ENCODE measurements at regions not wholly inside any gene's neighbourhood (a gene's known extent, or its start where the extent isn't known, plus 50 kb on each side); places are given as distances from the start of the nearest gene placed in this dataset.
"Not testable (repeated sequence)": the region's sequence is repeated elsewhere in the genome, so short reads cannot be mapped to it uniquely, and the experiment has no call there.

DNA sequence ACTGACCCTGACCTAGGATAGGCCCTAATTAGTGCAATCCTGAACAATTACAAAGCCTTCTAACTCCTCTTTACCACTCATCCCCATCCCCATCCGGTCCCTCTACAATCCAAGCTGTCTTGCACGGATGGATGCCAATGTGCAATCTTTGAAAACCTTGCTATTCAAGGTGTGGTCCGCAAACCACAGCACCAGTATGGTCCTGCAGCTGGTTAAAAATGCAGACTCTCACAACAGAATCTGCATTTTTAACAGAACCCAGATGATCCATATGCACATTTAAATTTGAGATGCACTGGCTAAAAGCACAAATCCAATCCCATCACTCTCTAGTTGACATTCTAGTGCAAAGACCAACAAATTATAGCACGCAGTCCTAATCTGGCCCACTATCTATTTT lies 230.6 kb upstream of the KRR1 start:
- H3K4me3 ChIP-seq (ENCODE audit: insufficient read depth, low read depth, low read length, poor library complexity, severe bottlenecking) = no peak overlapping the region
- no peak overlapping the region for H3K27ac ChIP-seq (ENCODE audit: insufficient read depth, low read length, poor library complexity, severe bottlenecking)
- H3K27me3 ChIP-seq (replicated peaks; ENCODE audit: control insufficient read depth, insufficient read depth, low read length, poor library complexity, severe bottlenecking) = no peaks in the 10 kb centered on the region
- no peaks in the 10 kb centered on the region for H3K9me3 ChIP-seq (ENCODE audit: control insufficient read depth, low read length)
- H3K4me1 ChIP-seq (ENCODE audit: control insufficient read depth, insufficient read depth, low read length, poor library complexity, severe bottlenecking) = no peaks in the 10 kb centered on the region
- H3K36me3 ChIP-seq (ENCODE audit: control insufficient read depth, insufficient read depth, low read length) = no peaks in the 10 kb centered on the region
- DNase-seq = no peak

DNA sequence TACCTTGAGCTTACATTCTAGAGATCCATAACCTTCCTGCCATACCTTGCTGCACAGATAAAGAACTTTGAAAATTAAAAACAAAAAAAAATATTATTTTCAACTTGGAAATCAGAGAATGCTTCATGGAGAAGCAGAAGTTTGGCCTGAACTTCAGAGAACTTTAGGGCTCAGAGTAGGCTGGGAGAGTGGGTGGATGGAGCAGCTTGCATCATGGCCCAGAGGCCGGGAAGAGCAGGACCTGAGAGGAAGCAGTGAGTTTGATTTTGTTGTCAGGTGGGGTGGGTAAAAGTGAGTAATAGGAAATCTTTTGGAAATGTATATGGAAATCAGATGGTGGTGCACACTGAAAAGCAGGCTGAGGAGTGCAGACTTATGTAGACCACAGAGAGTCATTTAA lies 228.5 kb upstream of the KRR1 start:
- Histone ChIP-seq H3K27me3 (replicated peaks; ENCODE audit: control insufficient read depth, insufficient read depth, low read length, poor library complexity, severe bottlenecking) (no peaks in the 10 kb centered on the region), H3K27ac (ENCODE audit: insufficient read depth, low read length, poor library complexity, severe bottlenecking) (no peak overlapping the region), H3K9me3 (ENCODE audit: control insufficient read depth, low read length) (no peaks in the 10 kb centered on the region), H3K4me1 (ENCODE audit: control insufficient read depth, insufficient read depth, low read length, poor library complexity, severe bottlenecking) (no peaks in the 10 kb centered on the region), H3K4me3 (ENCODE audit: insufficient read depth, low read depth, low read length, poor library complexity, severe bottlenecking) (no peak overlapping the region), H3K36me3 (ENCODE audit: control insufficient read depth, insufficient read depth, low read length) (no peaks in the 10 kb centered on the region)
- no peak for DNase-seq

DNA sequence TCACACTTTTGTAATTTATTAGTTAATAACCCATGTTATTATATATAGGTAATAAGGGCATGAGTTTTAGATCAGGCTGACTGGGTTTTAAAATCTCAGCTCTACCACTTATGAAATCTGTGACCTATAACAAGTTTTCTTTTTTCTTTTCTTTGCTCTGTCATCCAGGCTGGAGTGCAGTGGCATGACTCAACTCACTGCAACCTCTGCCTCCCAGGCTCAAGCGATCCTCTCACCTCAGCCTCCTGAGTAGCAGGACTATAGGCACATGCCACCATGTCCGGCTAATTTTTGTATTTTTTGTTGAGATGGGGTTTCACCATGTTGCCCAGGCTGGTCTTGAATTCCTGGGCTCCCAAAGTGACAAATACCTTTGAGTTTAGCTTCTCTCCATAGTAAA lies 227.7 kb upstream of the KRR1 start:
- H3K36me3 ChIP-seq (ENCODE audit: control insufficient read depth, insufficient read depth, low read length); DNase-seq; H3K9me3 ChIP-seq (ENCODE audit: control insufficient read depth, low read length); H3K4me1 ChIP-seq (ENCODE audit: control insufficient read depth, insufficient read depth, low read length, poor library complexity, severe bottlenecking); H3K27me3 ChIP-seq (replicated peaks; ENCODE audit: control insufficient read depth, insufficient read depth, low read length, poor library complexity, severe bottlenecking); H3K27ac ChIP-seq (ENCODE audit: insufficient read depth, low read length, poor library complexity, severe bottlenecking); H3K4me3 ChIP-seq (ENCODE audit: insufficient read depth, low read depth, low read length, poor library complexity, severe bottlenecking): not testable (repeated sequence)

DNA sequence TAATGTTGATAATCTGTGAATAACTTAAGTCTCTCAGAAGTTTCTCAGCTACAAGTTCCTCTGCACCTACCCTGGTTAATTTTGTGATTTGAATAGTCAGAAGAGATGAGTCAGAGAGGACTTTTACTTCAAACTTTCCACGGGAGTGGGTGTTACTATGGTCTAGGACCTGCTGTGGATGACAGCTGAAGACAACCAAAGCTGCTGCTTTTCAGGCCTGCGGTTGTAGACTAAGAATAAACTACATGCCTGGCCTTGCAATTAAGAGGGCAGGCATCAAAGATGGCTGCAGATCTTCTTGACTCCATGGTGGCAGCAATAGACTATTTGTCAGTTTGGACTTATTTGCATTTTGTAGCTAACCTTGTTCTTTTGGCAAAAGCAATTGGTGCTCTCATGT lies 227.1 kb upstream of the KRR1 start:
- no peak overlapping the region for H3K27ac ChIP-seq (ENCODE audit: insufficient read depth, low read length, poor library complexity, severe bottlenecking)
- no peaks in the 10 kb centered on the region for H3K9me3 ChIP-seq (ENCODE audit: control insufficient read depth, low read length)
- H3K36me3 ChIP-seq (ENCODE audit: control insufficient read depth, insufficient read depth, low read length) = no peaks in the 10 kb centered on the region
- no peaks in the 10 kb centered on the region for H3K4me1 ChIP-seq (ENCODE audit: control insufficient read depth, insufficient read depth, low read length, poor library complexity, severe bottlenecking)
- DNase-seq = no peak
- no peak overlapping the region for H3K4me3 ChIP-seq (ENCODE audit: insufficient read depth, low read depth, low read length, poor library complexity, severe bottlenecking)
- no peaks in the 10 kb centered on the region for H3K27me3 ChIP-seq (replicated peaks; ENCODE audit: control insufficient read depth, insufficient read depth, low read length, poor library complexity, severe bottlenecking)

DNA sequence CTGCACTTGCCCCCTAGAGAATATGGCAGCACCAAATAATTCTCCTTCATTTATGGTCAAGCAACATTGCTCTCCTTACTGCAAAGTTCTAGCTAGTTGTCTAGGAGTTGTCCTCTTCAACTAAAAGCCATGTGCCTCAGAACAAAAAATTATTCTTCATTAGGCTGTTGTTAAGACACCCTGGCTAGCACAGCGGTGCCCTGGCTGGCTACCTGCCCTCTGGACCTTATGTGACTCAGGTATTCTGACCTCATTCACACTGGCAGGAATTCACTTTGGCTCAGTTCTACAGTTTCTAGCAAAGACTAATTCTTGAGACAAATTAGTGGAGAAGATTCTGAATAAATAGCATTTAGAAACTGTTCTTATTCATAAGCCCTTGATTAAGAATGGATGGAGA lies 224.4 kb upstream of the KRR1 start:
- Histone ChIP-seq H3K9me3 (ENCODE audit: control insufficient read depth, low read length) (no peaks in the 10 kb centered on the region), H3K36me3 (ENCODE audit: control insufficient read depth, insufficient read depth, low read length) (no peaks in the 10 kb centered on the region), H3K4me1 (ENCODE audit: control insufficient read depth, insufficient read depth, low read length, poor library complexity, severe bottlenecking) (no peaks in the 10 kb centered on the region), H3K27me3 (replicated peaks; ENCODE audit: control insufficient read depth, insufficient read depth, low read length, poor library complexity, severe bottlenecking) (no peaks in the 10 kb centered on the region), H3K4me3 (ENCODE audit: insufficient read depth, low read depth, low read length, poor library complexity, severe bottlenecking) (no peak overlapping the region), H3K27ac (ENCODE audit: insufficient read depth, low read length, poor library complexity, severe bottlenecking) (no peak overlapping the region)
- no peak for DNase-seq

DNA sequence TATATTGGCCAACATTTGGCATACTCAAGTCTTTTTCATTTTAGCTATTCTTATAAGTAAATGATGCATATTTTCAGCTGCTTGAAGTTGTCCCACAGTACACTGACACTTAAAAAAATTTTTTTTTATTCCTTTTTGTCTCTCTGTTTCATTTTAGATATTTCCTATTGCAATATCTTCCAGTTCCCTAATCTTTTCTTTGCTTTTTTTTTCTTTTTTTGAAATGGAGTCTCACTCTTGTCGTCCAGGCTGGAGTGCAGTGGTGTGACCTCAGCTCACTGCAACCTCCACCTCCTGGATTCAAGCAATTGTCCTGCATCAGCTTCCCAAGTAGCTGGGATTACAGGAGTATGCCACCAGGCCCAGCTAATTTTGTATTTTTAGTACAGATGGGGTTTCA lies 217.4 kb upstream of the KRR1 start:
- no peaks in the 10 kb centered on the region for H3K36me3 ChIP-seq (ENCODE audit: control insufficient read depth, insufficient read depth, low read length)
- no peak overlapping the region for H3K27ac ChIP-seq (ENCODE audit: insufficient read depth, low read length, poor library complexity, severe bottlenecking)
- H3K4me1 ChIP-seq (ENCODE audit: control insufficient read depth, insufficient read depth, low read length, poor library complexity, severe bottlenecking) = no peaks in the 10 kb centered on the region
- no peaks in the 10 kb centered on the region for H3K9me3 ChIP-seq (ENCODE audit: control insufficient read depth, low read length)
- H3K4me3 ChIP-seq (ENCODE audit: insufficient read depth, low read depth, low read length, poor library complexity, severe bottlenecking) = no peak overlapping the region
- DNase-seq = no peak
- H3K27me3 ChIP-seq (replicated peaks; ENCODE audit: control insufficient read depth, insufficient read depth, low read length, poor library complexity, severe bottlenecking) = no peaks in the 10 kb centered on the region

DNA sequence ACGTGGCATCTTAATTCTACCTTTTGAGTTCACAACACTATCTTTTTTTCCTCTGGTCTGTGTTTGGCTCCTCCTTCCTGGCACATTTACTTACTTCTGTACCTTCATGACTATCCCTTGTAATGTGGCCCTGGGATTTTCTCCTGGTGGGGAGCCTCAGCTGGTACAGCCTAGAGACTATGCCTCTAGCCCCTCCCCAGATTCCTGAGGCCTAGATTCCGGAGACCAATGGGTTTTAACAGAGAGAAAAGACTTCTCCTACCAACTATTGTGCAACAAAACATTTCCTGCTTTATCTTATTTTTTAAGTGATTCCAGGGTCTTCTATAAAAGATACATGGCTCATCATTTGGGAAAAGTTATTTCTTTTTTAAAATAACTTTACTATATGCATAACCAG lies 216.2 kb upstream of the KRR1 start:
- no peaks in the 10 kb centered on the region for H3K36me3 ChIP-seq (ENCODE audit: control insufficient read depth, insufficient read depth, low read length)
- no peak overlapping the region for H3K4me3 ChIP-seq (ENCODE audit: insufficient read depth, low read depth, low read length, poor library complexity, severe bottlenecking)
- no peaks in the 10 kb centered on the region for H3K9me3 ChIP-seq (ENCODE audit: control insufficient read depth, low read length)
- H3K4me1 ChIP-seq (ENCODE audit: control insufficient read depth, insufficient read depth, low read length, poor library complexity, severe bottlenecking) = no peaks in the 10 kb centered on the region
- no peak overlapping the region for H3K27ac ChIP-seq (ENCODE audit: insufficient read depth, low read length, poor library complexity, severe bottlenecking)
- H3K27me3 ChIP-seq (replicated peaks; ENCODE audit: control insufficient read depth, insufficient read depth, low read length, poor library complexity, severe bottlenecking) = no peaks in the 10 kb centered on the region
- DNase-seq = no peak

DNA sequence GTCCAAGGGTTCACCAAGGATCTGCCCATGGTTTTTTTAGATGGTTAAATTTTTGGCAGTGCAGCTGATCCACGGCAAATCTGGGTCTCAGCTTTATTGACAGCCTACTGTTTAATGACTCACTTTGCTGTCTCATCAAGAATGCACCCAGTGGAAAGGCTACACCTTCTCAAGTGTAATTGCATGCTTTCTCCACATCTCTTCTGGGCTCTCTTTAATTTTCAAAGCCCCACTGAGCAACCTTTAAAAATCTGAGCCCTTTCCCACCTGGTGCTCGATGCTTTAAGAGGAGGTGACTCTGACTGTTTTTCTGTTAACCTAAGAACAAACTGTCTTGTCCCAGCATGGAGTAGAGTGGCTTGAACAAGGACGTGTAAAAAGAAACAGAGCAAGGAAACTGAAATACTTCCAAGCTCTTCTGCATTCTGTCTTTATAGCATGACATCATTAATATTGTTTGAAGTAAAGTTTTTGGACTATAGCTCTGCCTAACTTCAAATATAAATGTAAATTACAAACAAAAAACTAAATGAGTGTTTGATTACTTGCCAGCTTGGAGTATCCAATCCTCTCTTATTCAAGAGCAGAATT lies 214.2 kb upstream of the KRR1 start:
- H3K9me3 ChIP-seq (ENCODE audit: control insufficient read depth, low read length) = no peaks in the 10 kb centered on the region
- no peaks in the 10 kb centered on the region for H3K36me3 ChIP-seq (ENCODE audit: control insufficient read depth, insufficient read depth, low read length)
- H3K4me1 ChIP-seq (ENCODE audit: control insufficient read depth, insufficient read depth, low read length, poor library complexity, severe bottlenecking) = no peaks in the 10 kb centered on the region
- no peak overlapping the region for H3K4me3 ChIP-seq (ENCODE audit: insufficient read depth, low read depth, low read length, poor library complexity, severe bottlenecking)
- no peaks in the 10 kb centered on the region for H3K27me3 ChIP-seq (replicated peaks; ENCODE audit: control insufficient read depth, insufficient read depth, low read length, poor library complexity, severe bottlenecking)
- H3K27ac ChIP-seq (ENCODE audit: insufficient read depth, low read length, poor library complexity, severe bottlenecking) = no peak overlapping the region
- no peak for DNase-seq

DNA sequence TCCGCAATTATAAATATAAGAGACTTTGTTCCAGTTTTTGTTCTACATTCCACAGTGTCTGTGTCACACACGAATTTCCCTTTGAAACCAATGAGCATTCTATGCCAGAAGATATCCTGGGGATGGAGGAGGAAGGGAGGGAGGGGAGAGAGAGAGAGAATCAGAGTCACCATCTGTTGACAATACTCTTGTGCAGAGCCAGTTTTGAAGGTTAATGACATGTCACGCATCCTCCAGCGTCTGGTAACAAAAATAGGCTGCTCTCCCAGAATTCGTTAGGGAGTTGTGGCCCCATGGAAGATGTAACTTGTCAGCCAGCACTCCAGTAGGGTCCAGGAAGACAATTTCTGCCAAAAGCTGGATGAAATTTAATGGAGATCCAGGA lies 213.5 kb upstream of the KRR1 start:
- Histone ChIP-seq H3K27ac (ENCODE audit: insufficient read depth, low read length, poor library complexity, severe bottlenecking) (no peak overlapping the region), H3K4me3 (ENCODE audit: insufficient read depth, low read depth, low read length, poor library complexity, severe bottlenecking) (no peak overlapping the region), H3K9me3 (ENCODE audit: control insufficient read depth, low read length) (no peaks in the 10 kb centered on the region), H3K4me1 (ENCODE audit: control insufficient read depth, insufficient read depth, low read length, poor library complexity, severe bottlenecking) (no peaks in the 10 kb centered on the region), H3K27me3 (replicated peaks; ENCODE audit: control insufficient read depth, insufficient read depth, low read length, poor library complexity, severe bottlenecking) (no peaks in the 10 kb centered on the region), H3K36me3 (ENCODE audit: control insufficient read depth, insufficient read depth, low read length) (no peaks in the 10 kb centered on the region)
- no peak for DNase-seq

DNA sequence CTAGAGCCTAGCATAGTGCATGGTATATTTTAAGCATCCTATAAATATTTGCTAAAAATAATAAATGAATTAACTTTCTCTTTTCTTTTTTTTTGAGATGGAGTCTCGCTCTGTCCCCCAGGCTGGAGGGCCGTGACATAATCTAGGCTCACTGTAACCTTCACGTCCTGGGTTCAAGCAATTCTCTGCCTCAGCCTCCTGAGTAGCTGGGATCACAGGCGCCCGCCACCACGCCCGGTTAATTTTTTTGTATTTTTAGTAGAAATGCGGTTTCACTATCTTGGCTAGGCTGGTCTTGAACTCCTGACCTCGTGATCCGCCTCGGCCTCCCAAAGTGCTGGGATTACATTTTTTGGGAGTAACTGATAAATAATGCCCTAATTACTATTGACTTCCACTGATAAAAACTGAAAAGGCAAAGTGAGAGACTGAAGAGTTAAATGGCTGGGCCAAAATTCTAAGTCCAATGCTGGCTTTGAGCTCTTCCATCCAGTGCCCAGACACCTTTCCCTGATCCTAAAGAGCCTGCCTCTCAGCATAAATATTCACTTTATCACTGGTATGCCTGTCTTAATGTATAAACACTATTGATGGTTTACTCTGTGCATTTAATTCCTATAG lies 213.0 kb upstream of the KRR1 start:
- DNase-seq = no peak
- Histone ChIP-seq H3K36me3 (ENCODE audit: control insufficient read depth, insufficient read depth, low read length) (no peaks in the 10 kb centered on the region), H3K4me3 (ENCODE audit: insufficient read depth, low read depth, low read length, poor library complexity, severe bottlenecking) (no peak overlapping the region), H3K4me1 (ENCODE audit: control insufficient read depth, insufficient read depth, low read length, poor library complexity, severe bottlenecking) (no peaks in the 10 kb centered on the region), H3K27ac (ENCODE audit: insufficient read depth, low read length, poor library complexity, severe bottlenecking) (no peak overlapping the region), H3K9me3 (ENCODE audit: control insufficient read depth, low read length) (no peaks in the 10 kb centered on the region), H3K27me3 (replicated peaks; ENCODE audit: control insufficient read depth, insufficient read depth, low read length, poor library complexity, severe bottlenecking) (no peaks in the 10 kb centered on the region)

Measured in effector memory CD4-positive, alpha-beta T cell (primary cell).